Ectodermal cell (in vitro differentiated cells): ENCODE measurements at regions not wholly inside any gene's neighbourhood (a gene's known extent, or its start where the extent isn't known, plus 50 kb on each side); places are given as distances from the start of the nearest gene placed in this dataset.
"Not testable (repeated sequence)": the region's sequence is repeated elsewhere in the genome, so short reads cannot be mapped to it uniquely, and the experiment has no call there.

ENCODE experiments used
- H3K27ac ChIP-seq: 2 replicates; pipeline ENCODE4 v1.7.0; 2013; ENCODE audit warnings: mild to moderate bottlenecking, low read depth, low read length; ENCODE audit not compliant: insufficient read depth, poor library complexity, severe bottlenecking
- H3K27me3 ChIP-seq: 2 replicates; pipeline ENCODE4 v1.7.0; 2013; ENCODE audit warnings: mild to moderate bottlenecking, low read length; ENCODE audit not compliant: insufficient read depth, control insufficient read depth, poor library complexity, severe bottlenecking
- H3K36me3 ChIP-seq: one replicate; pipeline ENCODE4 v1.7.0; 2013; ENCODE audit warnings: low read length; ENCODE audit not compliant: control insufficient read depth, insufficient read depth
- H3K4me1 ChIP-seq: one replicate; pipeline ENCODE4 v1.7.0; 2013; ENCODE audit warnings: low read length; ENCODE audit not compliant: control insufficient read depth, insufficient read depth
- H3K4me3 ChIP-seq: 2 replicates; pipeline ENCODE4 v1.7.0; 2013; ENCODE audit warnings: low read depth, low read length, control low read depth; ENCODE audit not compliant: insufficient read depth
- H3K9me3 ChIP-seq: 2 replicates; pipeline ENCODE4 v1.7.0; 2013; ENCODE audit warnings: mild to moderate bottlenecking, low read length, moderate library complexity; ENCODE audit not compliant: control insufficient read depth
- WGBS, 2 experiments: methylation state at CpG; one replicate each; pipeline ENCODE4 v1.1.7; 2013; ENCODE audit warnings: missing lambda C conversion rate in 2 of 2; 5-methylcytosine and 5-hydroxymethylcytosine counted together

DNA sequence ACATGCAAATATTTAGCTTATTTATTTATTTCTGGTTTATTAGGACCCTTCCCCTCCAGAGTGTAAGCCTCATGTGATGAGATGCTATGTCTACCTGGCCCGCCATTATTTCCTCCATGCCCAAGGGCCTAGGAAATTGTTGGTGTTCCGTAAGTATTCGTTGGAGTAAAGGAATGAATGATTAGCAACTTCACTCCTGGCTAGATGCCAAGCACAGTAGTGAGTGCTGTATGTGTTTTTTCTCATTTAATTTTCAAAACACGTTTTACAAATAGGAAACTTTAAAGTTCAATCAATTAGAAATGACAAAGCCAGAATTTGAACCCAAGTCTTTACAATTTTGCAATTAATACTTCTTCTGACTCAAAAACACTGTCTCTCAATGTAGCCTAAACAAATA lies 253.8 kb downstream of the BCAT1 start:
- Histone ChIP-seq H3K27me3 (no peaks in the 10 kb centered on the region), H3K27ac (no peak overlapping the region), H3K4me1 (peaks cover 10% of the 10 kb centered on the region), H3K36me3 (no peaks in the 10 kb centered on the region), H3K4me3 (no peak overlapping the region), H3K9me3 (peaks cover 3% of the 10 kb centered on the region)
- WGBS, 2 experiments: 97 to 98% methylated on average over 4 of the region's 4 CpGs

DNA sequence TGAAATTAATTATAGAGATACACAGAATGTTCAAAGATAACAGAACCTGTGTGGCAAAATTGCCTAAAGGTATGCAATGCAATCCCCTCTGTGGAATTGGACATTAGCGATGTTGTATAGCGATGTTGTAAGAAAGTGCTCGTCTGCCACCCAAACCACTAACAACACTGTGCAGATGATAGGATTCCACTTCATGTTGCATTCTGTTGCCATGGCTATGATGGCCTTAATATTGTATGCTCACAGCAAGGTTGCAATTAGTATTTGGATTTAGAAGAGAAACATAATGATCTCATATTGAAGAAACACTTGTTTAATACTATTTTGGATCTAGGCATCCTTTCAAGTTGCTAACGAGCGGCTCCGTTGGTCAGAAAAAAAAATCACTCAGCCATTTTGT lies 260.3 kb downstream of the BCAT1 start:
- WGBS, 2 experiments: 95 to 96% methylated on average over 6 of the region's 6 CpGs

DNA sequence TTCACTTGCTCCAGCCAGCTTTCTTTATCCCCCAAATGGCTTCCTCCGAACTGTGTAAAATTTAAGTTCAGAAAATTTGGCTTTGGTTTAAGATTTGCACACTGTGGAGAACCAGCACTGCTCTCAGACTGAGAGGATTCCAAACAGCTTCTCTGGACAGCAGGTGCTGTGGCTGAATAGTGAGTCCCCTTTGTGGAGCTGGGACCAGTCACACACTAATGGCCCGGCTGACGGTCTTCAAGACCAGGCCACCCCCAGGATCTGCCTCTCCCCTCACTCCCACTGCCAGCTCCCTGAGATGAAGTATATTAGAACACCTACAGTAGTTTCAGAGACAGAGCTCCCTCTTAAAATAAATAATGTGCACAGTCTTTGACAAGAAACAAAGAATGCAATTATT lies 267.3 kb downstream of the BCAT1 start:
- 65 to 70% methylated on average over 3 of the region's 3 CpGs for WGBS, 2 experiments

More for the DNA sequence above, 260.3 kb downstream of the BCAT1 start:
- H3K27me3 ChIP-seq: no peaks in the 10 kb centered on the region
- no peak overlapping the region for H3K4me3 ChIP-seq
- no peaks in the 10 kb centered on the region for H3K36me3 ChIP-seq
- no peak overlapping the region for H3K27ac ChIP-seq
- no peaks in the 10 kb centered on the region for H3K4me1 ChIP-seq
- H3K9me3 ChIP-seq: peaks cover 3% of the 10 kb centered on the region

DNA sequence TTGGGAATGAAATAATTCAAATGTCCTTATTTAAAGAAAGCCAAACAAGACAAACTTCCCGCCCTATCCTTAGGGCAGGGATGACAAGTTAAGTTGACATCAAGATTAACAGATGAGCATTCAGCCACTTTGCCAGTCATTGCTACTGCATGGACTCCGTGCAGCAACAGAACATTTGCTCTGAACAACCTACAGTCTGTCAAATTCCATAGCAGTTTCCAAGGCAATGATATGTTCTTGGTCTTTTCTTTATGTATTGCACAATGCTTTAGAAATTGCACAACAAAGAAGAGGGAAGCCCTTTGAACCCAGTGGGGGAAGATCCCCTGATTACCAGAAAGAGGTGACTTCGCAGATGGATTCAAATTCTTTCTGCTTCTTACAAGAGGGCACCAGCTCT lies 269.8 kb downstream of the BCAT1 start:
- peaks cover 35% of the 10 kb centered on the region for H3K4me1 ChIP-seq
- peak overlapping the region; percentile 80 for H3K27ac ChIP-seq
- 31 to 53% methylated on average over 3 of the region's 3 CpGs for WGBS, 2 experiments

More for the DNA sequence above, 267.3 kb downstream of the BCAT1 start:
- Histone ChIP-seq H3K36me3 (no peaks in the 10 kb centered on the region), H3K4me1 (peaks cover 35% of the 10 kb centered on the region), H3K9me3 (no peaks in the 10 kb centered on the region), H3K27me3 (no peaks in the 10 kb centered on the region), H3K27ac (peak overlapping the region; percentile 40), H3K4me3 (no peak overlapping the region)

DNA sequence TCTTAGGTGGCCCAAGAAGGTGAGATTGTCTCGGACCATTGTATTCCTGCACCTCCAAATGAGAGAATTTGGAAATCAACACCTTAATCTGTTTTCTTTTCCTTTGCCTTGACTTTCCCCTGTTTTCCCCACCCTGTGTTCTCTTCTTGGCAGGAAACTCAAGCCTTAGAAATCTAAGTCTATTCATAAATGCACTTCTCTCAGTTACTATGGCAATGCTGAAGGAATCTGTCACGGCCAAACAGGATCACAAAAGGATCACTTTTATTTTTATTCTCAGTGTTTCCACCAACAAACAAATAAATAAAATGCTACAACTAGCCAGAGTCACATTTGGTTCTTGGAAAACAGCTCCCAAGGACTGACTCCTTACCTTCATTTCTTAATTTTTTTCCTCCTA lies 270.5 kb downstream of the BCAT1 start:
- Histone ChIP-seq H3K27ac (peak overlapping the region; percentile 80), H3K27me3 (no peaks in the 10 kb centered on the region), H3K4me3 (no peak overlapping the region), H3K9me3 (no peaks in the 10 kb centered on the region), H3K36me3 (no peaks in the 10 kb centered on the region), H3K4me1 (peaks cover 35% of the 10 kb centered on the region)
- WGBS, 2 experiments: 63 to 80% methylated on average over 2 of the region's 2 CpGs

More for the DNA sequence above, 269.8 kb downstream of the BCAT1 start:
- no peaks in the 10 kb centered on the region for H3K27me3 ChIP-seq
- no peak overlapping the region for H3K4me3 ChIP-seq
- no peaks in the 10 kb centered on the region for H3K36me3 ChIP-seq
- no peaks in the 10 kb centered on the region for H3K9me3 ChIP-seq

DNA sequence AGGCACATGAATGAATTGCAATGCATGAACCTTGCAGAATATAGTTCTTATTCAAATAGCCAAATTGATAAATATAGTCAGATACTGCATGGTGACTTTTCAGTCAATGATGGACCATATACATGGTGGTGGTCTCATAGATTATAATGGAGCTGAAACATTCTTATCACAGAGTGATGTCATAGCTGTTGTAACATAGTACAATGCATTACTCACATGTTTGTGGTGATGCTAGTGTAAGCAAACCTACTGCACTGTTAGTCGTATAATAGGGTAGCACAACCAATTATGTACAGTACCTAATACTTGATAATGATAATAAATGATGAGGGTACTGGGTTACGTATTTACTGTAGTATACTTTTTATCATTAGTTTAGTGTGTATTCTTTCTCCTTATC lies 280.3 kb downstream of the BCAT1 start:
- H3K27ac ChIP-seq: no peak overlapping the region
- H3K4me1 ChIP-seq: no peaks in the 10 kb centered on the region
- 100% methylated on average over 2 of the region's 2 CpGs for WGBS, 2 experiments

DNA sequence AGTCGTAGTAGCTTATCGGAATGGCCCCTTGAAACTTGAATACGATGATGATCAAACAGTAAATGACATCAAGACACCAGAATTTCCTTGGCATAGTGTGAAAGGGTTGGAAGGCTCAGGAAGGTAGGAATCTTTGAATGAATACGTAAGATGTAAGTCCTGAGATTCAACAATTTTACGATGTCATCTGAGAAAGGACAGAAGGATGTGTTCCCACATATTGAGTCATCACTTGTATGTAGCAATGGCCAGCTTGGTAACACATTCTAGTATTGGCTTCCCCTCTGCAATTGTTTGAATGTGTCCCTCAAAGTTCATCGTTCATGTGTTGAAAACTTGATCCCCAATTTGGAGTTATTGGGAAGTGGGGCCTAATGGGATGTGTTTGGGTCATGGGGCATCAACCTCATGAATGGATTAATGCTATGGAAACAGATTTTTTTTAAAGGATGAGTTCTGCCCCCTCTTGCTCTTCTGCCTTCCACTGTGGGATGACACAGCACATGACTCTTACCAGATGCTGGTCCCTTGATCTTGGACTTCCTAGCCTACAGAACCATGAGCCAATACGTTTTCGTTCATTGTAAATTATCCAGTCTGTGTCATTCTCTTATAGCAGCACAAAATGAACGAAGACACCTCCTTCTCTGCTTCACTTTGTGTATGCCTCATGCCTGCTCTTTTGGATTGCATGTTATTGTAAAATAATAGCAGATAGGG lies 284.6 kb downstream of the BCAT1 start:
- WGBS, 2 experiments: 95 to 96% methylated on average over 9 of the region's 9 CpGs
- Histone ChIP-seq H3K4me3 (no peak overlapping the region), H3K9me3 (no peaks in the 10 kb centered on the region), H3K27ac (no peak overlapping the region), H3K4me1 (no peaks in the 10 kb centered on the region), H3K27me3 (no peaks in the 10 kb centered on the region), H3K36me3 (no peaks in the 10 kb centered on the region)

More for the DNA sequence above, 280.3 kb downstream of the BCAT1 start:
- Histone ChIP-seq H3K4me3 (no peak overlapping the region), H3K9me3 (no peaks in the 10 kb centered on the region), H3K27me3 (no peaks in the 10 kb centered on the region), H3K36me3 (no peaks in the 10 kb centered on the region)

DNA sequence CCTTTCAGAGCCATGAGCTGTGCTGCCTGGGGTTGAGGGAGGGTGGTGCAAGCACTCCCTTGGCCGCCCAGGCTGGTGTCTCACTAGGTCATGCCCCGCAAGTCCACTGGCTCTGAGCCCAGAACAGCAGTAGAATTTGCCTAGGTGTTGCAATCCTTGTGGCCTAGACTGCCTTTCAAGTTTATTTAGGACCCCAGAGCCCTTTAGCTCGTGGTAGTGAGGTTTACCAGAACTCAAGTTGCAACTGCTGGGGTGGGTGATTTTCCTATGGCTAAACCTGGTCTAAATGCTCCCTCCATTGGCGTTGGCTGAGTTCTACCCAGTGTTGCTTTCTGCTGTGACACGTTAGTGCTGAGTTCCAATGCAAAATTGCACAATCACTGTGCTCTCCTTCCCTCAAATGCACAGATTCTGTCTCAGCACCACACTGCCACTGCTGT lies 287.2 kb downstream of the BCAT1 start:
- Histone ChIP-seq H3K27ac (no peak overlapping the region), H3K4me3 (no peak overlapping the region), H3K27me3 (no peaks in the 10 kb centered on the region), H3K9me3 (no peaks in the 10 kb centered on the region), H3K4me1 (no peaks in the 10 kb centered on the region), H3K36me3 (no peaks in the 10 kb centered on the region)
- 92 to 94% methylated on average over 5 of the region's 5 CpGs for WGBS, 2 experiments

DNA sequence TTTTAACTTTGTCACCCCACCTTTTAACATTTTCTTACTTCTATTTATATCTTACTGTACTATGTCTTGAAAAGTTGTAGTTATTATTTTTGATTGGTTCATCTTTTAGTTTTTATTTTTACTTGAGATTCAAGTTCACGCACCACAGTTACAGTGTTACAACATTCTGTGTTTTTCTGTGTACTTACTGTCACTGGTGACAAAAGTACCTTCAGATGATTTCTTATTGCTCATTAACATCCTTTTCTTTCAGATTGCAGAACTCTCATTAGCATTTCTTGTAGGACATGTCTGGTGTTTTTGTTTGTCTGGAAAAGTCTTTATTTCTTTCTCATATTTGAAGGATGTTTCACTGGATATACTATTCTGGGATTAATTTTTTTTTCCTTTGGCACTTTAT lies 289.9 kb downstream of the BCAT1 start:
- no peak overlapping the region for H3K27ac ChIP-seq
- no peaks in the 10 kb centered on the region for H3K4me1 ChIP-seq
- WGBS, 2 experiments: 93% methylated on average over 1 of the region's 1 CpG; no CpG with 5 or more reads in 1 of the 2 experiments
- no peak overlapping the region for H3K4me3 ChIP-seq
- no peaks in the 10 kb centered on the region for H3K9me3 ChIP-seq
- H3K27me3 ChIP-seq: no peaks in the 10 kb centered on the region
- H3K36me3 ChIP-seq: no peaks in the 10 kb centered on the region

DNA sequence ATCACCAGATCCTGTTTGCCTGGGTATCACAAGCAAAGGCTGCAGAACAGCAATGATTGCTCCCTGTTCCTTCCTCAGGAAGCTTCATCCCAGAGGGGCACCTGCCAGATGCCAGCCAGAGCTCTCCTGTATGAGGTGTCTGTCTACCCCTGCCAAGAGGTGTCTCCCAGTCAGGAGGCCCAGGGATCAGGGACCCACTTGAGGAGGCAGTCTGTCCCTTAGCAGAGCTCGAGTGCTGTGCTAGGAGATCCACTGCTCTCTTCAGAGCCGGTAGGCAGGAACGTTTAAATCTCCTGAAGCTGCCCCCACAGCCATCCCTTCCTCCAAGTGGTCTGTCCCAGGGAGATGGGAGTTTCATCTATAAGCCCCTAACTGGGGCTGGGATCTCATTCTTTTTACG lies 294.6 kb downstream of the BCAT1 start:
- not testable (repeated sequence) for H3K9me3 ChIP-seq, H3K36me3 ChIP-seq, H3K27ac ChIP-seq, H3K4me3 ChIP-seq, H3K27me3 ChIP-seq, H3K4me1 ChIP-seq
- 94% methylated on average over 4 of the region's 4 CpGs for WGBS, 2 experiments
